ENCODE measurements at regions not wholly inside any gene's neighbourhood (a gene's known extent, or its start where the extent isn't known, plus 50 kb on each side); places are given as distances from the start of the nearest gene placed in this dataset.
"Not testable (repeated sequence)": the region's sequence is repeated elsewhere in the genome, so short reads cannot be mapped to it uniquely, and the experiment has no call there.

GRCh38 chr2:75994759-75995158 lies 284.0 kb upstream of the GCFC2 start:
- ATAC-seq (ENCODE audit: insufficient read depth, low read depth): no peak

DNA sequence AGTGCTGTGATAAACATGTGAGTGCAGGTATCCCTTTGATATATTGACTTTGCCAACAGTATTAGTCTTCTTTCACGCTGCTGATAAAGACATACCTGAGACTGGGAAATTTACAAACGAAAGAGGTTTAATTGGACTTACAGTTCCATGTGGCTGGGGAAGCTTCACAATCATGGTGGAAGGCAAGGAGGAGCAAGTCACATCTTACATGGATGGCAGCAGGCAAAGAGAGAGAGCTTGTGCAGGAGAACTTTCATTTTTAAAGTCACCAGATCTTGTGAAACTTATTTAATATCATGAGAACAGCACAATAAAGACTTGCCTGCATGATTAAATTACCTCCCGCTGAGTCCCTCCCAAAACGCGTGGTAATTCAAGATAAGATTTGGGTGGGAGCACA lies 277.9 kb upstream of the GCFC2 start:
- H4K20me1 ChIP-seq (ENCODE audit: insufficient read depth, low read length); H3K4me3 ChIP-seq (ENCODE audit: low read depth in 1 of 2, low read length in 2 of 2); ATAC-seq (ENCODE audit: insufficient read depth, low read depth); H3K4me1 ChIP-seq (ENCODE audit: insufficient read depth, low read length); DNase-seq; H3K36me3 ChIP-seq (ENCODE audit: insufficient read depth, low read length); H3K9ac ChIP-seq (ENCODE audit: low read depth, low read length); H3K27ac ChIP-seq (ENCODE audit: low read length); H3K27me3 ChIP-seq (ENCODE audit: insufficient read depth, low read length, poor library complexity); H3K4me2 ChIP-seq (ENCODE audit: insufficient read depth, low read length); H3K9me3 ChIP-seq (ENCODE audit: insufficient read depth, low read length, severe bottlenecking); H2AFZ ChIP-seq (ENCODE audit: low read depth, low read length); H3K79me2 ChIP-seq (ENCODE audit: insufficient read depth, low read length): not testable (repeated sequence)

More at GRCh38 chr2:75994759-75995158, 284.0 kb upstream of the GCFC2 start:
- H4K20me1 ChIP-seq (ENCODE audit: insufficient read depth, low read length): no peaks in the 10 kb centered on the region
- no peaks in the 10 kb centered on the region for H3K4me1 ChIP-seq (ENCODE audit: insufficient read depth, low read length)
- no peaks in the 10 kb centered on the region for H3K36me3 ChIP-seq (ENCODE audit: insufficient read depth, low read length)
- no peaks in the 10 kb centered on the region for H3K27me3 ChIP-seq (ENCODE audit: insufficient read depth, low read length, poor library complexity)
- no peak overlapping the region for H3K27ac ChIP-seq (ENCODE audit: low read length)
- no peak overlapping the region for H2AFZ ChIP-seq (ENCODE audit: low read depth, low read length)
- peak; percentile 13 for TF ChIP-seq CTCF (IDR thresholded peaks at IDR 0.05; ENCODE audit: borderline replicate concordance, extremely low read depth, low read length, poor library complexity, severe bottlenecking)
- no peak for TF ChIP-seq EZH2 (IDR thresholded peaks at IDR 0.05; ENCODE audit: borderline replicate concordance, low read depth, low read length, severe bottlenecking)
- DNase-seq: no peak
- H3K4me3 ChIP-seq (ENCODE audit: low read depth in 1 of 2, low read length in 2 of 2): no peak overlapping the region
- H3K9me3 ChIP-seq (ENCODE audit: insufficient read depth, low read length, severe bottlenecking): no peaks in the 10 kb centered on the region
- no peak overlapping the region for H3K4me2 ChIP-seq (ENCODE audit: insufficient read depth, low read length)
- no peaks in the 10 kb centered on the region for H3K79me2 ChIP-seq (ENCODE audit: insufficient read depth, low read length)
- no peak overlapping the region for H3K9ac ChIP-seq (ENCODE audit: low read depth, low read length)

DNA sequence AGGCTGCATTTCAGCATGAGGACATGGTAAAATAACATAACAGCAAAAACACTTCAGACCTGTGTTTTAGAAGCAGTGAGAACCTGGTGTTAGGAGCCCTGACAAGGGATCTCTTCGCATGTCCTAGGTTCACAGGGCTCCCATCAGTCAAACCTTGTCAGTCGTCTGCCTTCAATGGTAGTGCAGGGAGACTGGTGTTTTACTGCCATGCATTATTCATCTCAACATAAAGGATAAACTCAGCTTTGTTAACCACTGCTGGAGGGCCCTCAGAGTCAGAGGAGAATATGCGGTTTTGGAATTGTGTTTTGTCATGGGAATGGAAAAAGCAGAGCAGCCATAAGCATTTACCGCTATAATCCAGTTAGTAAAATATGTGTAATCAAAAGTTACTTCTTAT lies 275.9 kb upstream of the GCFC2 start:
- no peak overlapping the region for H2AFZ ChIP-seq (ENCODE audit: low read depth, low read length)
- no peak overlapping the region for H3K4me3 ChIP-seq (ENCODE audit: low read depth in 1 of 2, low read length in 2 of 2)
- ATAC-seq (ENCODE audit: insufficient read depth, low read depth) (no peak), DNase-seq (no peak)
- no peaks in the 10 kb centered on the region for H3K27me3 ChIP-seq (ENCODE audit: insufficient read depth, low read length, poor library complexity)
- no peak overlapping the region for H3K27ac ChIP-seq (ENCODE audit: low read length)
- H3K9me3 ChIP-seq (ENCODE audit: insufficient read depth, low read length, severe bottlenecking): no peaks in the 10 kb centered on the region
- no peaks in the 10 kb centered on the region for H3K79me2 ChIP-seq (ENCODE audit: insufficient read depth, low read length)
- no peak overlapping the region for H3K9ac ChIP-seq (ENCODE audit: low read depth, low read length)
- H3K4me1 ChIP-seq (ENCODE audit: insufficient read depth, low read length): no peaks in the 10 kb centered on the region
- H3K4me2 ChIP-seq (ENCODE audit: insufficient read depth, low read length): no peak overlapping the region
- no peak for TF ChIP-seq EZH2 (IDR thresholded peaks at IDR 0.05; ENCODE audit: borderline replicate concordance, low read depth, low read length, severe bottlenecking)
- no peak for TF ChIP-seq CTCF (IDR thresholded peaks at IDR 0.05; ENCODE audit: borderline replicate concordance, extremely low read depth, low read length, poor library complexity, severe bottlenecking)
- no peaks in the 10 kb centered on the region for H3K36me3 ChIP-seq (ENCODE audit: insufficient read depth, low read length)
- H4K20me1 ChIP-seq (ENCODE audit: insufficient read depth, low read length): no peaks in the 10 kb centered on the region

DNA sequence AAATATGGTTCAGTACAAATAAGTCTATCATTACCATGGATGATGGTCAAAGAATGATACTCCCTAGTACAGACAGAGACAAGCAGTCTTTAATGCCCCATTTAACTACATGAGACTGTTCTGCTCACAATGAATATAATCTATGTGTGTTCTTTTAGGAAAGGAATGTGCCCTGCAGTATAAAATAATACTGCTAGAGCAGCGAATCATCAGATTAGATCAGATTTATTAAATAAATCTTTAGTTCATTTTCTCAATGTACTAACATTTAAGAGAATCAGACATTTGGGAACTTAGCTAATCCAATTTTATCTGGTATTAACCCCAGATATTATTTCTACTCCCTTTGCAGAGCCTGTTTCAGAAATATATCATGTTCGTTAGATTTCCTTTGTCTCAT lies 272.0 kb upstream of the GCFC2 start:
- TF ChIP-seq EZH2 (IDR thresholded peaks at IDR 0.05; ENCODE audit: borderline replicate concordance, low read depth, low read length, severe bottlenecking): no peak
- TF ChIP-seq CTCF (IDR thresholded peaks at IDR 0.05; ENCODE audit: borderline replicate concordance, extremely low read depth, low read length, poor library complexity, severe bottlenecking): no peak
- Histone ChIP-seq H2AFZ (ENCODE audit: low read depth, low read length) (no peak overlapping the region), H3K27me3 (ENCODE audit: insufficient read depth, low read length, poor library complexity) (no peaks in the 10 kb centered on the region), H3K9me3 (ENCODE audit: insufficient read depth, low read length, severe bottlenecking) (no peaks in the 10 kb centered on the region), H3K4me1 (ENCODE audit: insufficient read depth, low read length) (no peaks in the 10 kb centered on the region), H3K4me3 (ENCODE audit: low read depth in 1 of 2, low read length in 2 of 2) (no peak overlapping the region), H3K27ac (ENCODE audit: low read length) (no peak overlapping the region), H4K20me1 (ENCODE audit: insufficient read depth, low read length) (no peaks in the 10 kb centered on the region), H3K36me3 (ENCODE audit: insufficient read depth, low read length) (no peaks in the 10 kb centered on the region), H3K4me2 (ENCODE audit: insufficient read depth, low read length) (no peak overlapping the region), H3K9ac (ENCODE audit: low read depth, low read length) (no peak overlapping the region), H3K79me2 (ENCODE audit: insufficient read depth, low read length) (no peaks in the 10 kb centered on the region)
- no peak for DNase-seq
- no peak for ATAC-seq (ENCODE audit: insufficient read depth, low read depth)
